HCEC 1CT (cell line): ENCODE measurements at regions not wholly inside any gene's neighbourhood (a gene's known extent, or its start where the extent isn't known, plus 50 kb on each side); places are given as distances from the start of the nearest gene placed in this dataset.
"Not testable (repeated sequence)": the region's sequence is repeated elsewhere in the genome, so short reads cannot be mapped to it uniquely, and the experiment has no call there.

Source experiments
- DNase-seq: peaks from one replicate; pipeline ENCODE4 v3.0.0-alpha.2; 2017

- DNase-seq, result no peak
Observed at GRCh38 chr10:121338206-121338980, 259.9 kb downstream of the FGFR2 start.

- no peak for DNase-seq
Observed at GRCh38 chr10:121339114-121339513, 259.1 kb downstream of the FGFR2 start.

GRCh38 chr10:121340271-121340831 is 257.9 kb downstream of the FGFR2 start:
- no peak for DNase-seq

DNA sequence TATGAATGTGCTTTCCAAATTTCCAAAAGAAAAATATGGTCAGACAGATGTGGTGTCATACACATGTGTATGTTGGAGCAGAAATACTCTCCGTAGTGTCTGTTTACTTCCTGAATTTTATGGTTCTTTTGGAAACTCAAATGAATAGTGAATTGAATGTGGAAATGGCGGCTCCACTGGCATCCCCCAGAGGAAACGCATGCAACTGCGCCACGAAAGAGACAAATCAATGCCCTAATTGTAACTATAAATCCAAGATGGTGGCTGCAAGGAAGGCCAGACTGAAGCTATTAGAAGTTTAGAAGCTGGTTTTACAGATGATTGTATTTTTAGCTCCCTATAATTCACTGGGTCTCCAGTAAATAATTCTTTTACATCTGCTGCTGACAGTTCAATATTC is 246.7 kb downstream of the FGFR2 start:
- DNase-seq, result no peak

DNA sequence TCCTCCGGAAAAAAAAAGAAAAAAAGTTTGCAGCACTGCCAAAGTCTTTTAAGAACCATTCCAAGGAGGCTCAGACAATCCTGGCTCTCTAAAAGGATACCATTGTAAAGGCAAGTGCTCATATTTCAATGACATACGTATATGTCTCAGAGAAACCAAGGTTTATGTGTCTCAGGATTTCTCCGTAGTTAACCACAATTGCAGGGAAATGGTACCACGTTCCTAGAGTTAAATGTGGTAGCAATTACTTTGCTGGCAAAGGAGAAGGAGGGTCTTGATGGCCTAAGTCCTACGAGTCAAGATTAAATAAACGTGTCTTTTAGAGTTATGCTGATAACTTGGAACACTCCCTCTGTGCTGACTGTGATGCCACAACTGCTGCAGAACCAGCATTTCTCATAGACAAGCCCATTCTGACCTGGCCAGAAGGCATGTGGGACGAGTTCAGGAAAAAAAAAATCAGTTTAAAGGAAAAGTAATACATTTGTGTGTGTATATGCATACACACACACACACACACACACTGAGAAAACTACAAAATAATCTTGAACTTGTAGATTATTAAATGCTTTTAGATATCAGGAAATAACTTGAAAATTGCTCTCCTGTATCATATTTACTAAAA is 245.9 kb downstream of the FGFR2 start:
- DNase-seq, result no peak

GRCh38 chr10:121355161-121355560 is 243.1 kb downstream of the FGFR2 start:
- no peak for DNase-seq

DNA sequence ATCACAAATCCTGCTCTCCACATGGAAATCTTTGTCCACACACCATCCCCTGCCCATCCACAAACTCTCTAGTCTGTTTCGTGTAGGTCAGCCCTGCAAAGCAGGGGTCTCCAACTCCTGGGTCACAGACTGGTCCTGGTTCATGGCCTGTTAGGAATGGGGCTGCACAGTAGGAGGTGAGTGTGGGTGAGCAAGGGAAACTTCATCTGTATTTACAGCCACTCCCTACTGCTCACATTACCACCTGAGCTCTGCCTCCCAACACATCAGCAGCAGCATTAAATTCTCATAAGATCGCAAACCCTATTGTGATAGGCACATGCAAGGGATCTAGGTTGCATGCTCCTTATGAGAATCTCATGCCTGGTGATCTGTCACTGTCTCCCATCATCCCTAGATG is 242.1 kb downstream of the FGFR2 start:
- DNase-seq, result no peak

DNA sequence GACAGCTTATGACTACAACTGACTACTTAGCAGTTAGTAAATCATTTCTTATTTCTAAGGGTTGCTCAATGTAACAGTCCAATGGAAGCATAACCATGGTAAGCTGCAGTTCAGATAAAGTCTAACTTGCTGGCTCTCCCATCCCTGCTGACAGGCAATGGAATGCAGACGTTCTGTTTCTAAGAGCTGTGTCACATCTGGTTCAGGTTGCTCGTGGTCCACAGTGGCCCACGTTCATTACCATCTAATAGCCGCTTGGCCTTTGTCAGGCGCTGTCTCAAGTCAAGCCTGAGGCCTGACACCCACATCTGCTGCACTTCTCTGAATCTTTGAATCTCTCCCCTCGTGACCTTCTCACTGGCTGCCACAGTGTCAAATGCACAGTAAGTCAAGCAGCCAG is 240.8 kb downstream of the FGFR2 start:
- no peak for DNase-seq

DNA sequence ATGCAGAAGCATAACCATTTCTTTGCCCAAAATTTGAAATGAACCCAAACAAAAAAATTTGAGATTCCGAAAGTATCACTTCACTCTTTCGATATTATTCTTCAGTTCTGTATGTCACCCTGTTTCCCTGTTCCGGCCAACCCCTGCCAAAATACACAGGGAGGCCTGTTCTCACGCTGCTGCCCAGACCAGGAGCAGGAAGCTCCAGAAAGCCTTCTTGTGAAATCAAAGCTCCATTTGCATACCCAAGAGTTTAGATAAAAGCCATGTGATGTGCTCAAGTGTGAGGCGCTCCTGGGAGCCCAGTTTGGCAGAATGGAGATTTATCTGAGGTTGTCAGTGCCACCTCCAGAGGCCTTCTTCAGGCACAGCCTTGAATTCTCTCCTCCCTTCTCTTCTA is 236.2 kb downstream of the FGFR2 start:
- DNase-seq, result no peak

DNA sequence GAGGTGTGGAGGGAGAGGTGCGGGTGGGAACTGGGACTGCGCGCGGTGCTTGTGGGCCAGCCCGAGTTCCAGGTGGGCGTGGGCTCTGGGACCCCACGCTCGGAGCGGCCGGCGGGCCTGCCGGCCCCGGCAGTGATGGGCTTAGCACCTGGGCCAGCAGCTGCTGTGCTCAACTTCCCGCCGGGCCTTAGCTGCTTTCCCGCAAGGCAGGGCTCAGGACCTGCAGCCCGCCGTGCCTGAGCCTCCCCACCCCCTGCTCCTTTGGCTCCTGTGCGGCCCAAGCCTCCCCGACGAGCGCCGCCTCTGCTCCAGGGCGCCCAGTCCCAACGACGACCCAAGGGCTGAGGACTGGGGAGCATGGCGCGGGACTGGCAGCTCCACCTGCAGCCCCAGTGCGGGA is 232.7 kb downstream of the FGFR2 start:
- DNase-seq, result no peak

DNA sequence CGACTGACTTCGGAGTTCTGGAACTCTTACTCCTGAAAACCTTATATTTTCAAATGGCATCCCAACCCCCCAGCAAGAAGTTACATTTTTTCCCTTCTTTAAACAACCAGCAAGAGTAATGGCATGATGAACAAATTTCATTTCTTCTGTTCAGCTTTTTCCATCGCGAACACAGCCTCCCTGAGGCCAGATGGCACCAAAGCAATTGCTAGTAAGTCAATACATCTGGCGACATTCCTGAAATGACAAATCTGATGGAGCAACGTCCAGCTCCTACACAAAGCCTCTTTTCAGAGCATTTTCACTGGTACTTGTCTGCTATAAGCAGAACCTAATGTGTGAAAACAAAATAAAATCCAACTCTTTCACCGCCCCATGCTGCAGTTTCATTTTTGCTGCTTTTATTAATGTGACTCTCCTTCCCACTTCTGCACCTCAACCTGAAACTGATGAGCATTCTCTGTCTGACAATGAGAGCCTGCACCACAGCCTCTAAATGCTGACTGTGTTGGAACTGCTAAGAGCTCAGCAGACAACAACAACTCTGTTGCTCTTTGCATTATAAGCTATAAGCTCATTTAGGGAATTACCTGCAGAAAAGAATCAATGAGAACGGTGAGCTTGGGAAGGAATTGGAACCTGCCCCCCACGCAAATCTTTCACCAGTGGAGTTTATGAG is 229.8 kb downstream of the FGFR2 start:
- no peak for DNase-seq

DNA sequence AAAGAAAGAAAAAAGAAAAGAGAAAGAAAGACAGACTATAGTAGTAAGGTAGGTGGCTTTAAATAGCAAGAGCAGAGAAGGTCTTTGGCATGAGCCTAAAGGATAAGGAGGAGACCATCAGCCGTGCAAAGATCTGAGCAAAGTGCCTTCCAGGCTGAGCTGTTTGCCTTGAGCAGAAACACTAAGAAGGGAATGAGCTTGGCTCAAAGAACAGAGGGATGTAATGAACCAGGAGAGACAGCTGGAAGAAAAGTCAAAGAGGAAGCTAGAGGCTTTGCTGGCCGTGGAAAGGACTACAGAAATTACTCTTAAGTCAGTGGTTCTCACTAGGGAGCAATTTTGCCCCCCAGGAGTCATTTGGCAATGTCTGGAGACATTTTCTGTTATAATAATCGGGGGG is 228.6 kb downstream of the FGFR2 start:
- no peak for DNase-seq

DNA sequence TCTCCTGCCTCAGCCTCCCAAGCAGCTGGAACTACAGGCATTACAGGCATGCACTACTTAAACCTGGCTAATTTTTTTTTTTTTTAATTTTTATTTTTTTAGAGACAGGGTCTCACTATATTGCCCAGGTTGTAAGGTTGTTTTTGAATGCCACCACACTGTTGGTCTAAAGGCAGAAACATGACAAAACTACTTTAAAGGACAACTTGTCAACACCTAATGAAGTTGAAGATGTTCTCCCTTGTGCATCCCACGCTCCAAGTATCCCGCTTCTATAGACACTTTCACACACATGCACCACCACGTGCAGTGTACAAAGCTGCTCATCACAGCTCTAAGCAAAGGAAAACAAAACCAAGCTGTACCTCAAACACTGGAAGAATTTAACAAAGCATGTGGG is 226.4 kb downstream of the FGFR2 start:
- DNase-seq, result no peak

GRCh38 chr10:121373411-121373810 is 224.8 kb downstream of the FGFR2 start:
- DNase-seq, result no peak

- no peak for DNase-seq
Observed at GRCh38 chr10:121374121-121374520, 224.1 kb downstream of the FGFR2 start.

DNA sequence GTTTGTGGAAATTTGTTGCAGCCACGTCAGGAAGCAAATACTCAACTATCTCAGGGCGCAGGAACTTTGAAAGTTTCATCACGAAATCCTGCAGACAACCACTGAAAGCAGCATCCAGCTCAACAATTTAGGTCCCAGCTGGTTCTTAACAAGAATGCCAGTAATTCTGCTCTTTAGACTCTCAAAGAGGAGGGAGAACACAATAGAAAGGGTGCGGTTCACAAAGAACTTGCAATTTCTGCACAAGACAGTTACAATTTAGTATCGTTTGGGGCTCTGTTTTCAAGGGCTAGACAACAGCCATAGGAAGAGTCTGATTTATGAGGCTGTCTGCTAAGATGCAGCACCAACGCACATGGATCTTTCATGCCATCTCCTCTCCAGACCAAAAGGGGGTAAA is 223.1 kb downstream of the FGFR2 start:
- DNase-seq, result no peak

DNA sequence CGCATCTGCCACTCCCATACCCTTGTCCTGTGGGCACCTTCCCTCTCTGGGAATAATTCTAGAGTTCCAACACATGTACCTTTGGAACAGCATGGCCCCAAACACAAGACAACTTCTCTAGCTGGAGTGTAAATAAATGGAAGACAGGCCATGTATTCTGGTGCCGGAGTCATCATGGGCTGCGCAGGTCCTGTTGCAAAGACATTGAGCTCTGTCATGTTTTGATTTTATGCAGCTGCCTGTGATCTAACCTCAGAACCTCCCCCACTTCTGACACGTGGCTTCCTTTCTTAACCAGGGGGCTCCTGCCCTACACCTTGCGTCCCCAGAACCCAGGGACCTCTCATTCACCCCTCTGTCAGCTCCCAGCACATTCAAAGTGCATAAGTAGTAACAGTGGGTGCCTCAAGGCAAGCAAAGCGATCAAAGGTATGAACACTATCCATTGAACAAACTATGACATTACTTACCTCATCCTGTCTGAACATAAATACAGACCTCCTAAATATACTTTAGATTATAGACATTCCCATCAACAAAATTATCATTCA is 219.9 kb downstream of the FGFR2 start:
- DNase-seq, result no peak

GRCh38 chr10:121379013-121379412 is 219.2 kb downstream of the FGFR2 start:
- no peak for DNase-seq

DNA sequence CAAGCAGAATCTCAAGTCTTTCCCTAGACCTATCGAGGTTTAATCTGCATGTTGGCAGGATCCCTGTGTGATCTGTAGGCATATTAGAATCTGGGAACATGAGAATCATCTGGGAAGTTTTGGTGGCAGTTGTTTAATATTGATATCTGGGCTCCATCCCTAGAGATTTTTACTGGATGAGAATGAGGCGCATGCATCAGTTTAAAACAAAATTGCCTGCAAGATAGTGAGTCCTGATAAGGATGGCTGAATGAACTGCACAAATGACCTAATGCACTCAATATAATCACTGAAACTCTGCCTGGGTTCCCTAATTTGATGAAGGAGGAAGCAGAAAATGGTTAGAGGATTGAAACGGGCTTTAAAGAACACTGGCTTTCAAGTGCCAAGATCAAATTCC is 218.0 kb downstream of the FGFR2 start:
- DNase-seq, result no peak

DNA sequence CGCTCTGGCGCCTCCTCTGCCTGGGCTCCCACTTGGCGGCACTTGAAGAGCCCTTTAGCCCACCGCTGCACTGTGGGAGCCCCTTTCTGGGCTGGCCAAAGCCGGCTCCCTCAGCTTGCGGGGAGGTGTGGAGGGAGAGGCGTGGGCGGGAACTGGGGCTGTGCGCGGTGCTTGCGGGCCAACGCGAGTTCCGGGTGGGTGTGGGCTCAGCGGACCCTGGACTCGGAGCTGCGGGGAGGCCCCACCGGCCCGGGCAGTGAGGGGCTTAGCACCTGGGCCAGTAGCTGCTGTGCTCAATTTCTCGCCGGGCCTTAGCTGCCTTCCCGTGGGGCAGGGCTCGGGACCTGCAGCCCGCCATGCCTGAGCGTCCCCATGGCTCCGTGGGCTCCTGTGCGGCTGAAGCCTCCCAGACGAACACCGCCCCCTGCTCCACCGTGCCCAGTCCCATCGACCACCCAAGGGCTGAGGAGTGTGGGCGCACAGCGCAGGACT is 216.2 kb downstream of the FGFR2 start:
- DNase-seq, result not testable (repeated sequence)

DNA sequence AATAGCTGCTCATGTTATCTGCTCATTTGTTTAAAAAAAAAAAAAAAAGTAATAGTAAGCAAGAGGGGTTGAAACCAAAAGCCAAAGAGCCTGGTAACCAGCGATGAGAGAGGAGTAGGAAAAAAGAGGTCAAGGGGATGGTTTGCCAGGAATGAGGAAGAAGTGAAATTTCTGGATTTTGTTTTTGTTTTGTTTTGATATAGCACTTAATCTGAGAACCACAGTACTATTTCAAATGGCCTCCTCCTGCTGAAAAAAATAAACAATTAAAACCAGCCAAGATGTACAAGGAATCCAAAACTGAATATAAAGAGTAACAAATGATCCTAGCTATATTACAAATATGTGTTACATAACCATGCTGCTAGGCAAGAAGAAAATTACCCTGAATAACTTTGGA is 213.1 kb downstream of the FGFR2 start:
- DNase-seq, result no peak

GRCh38 chr10:121392657-121393056 is 205.6 kb downstream of the FGFR2 start:
- no peak for DNase-seq

DNA sequence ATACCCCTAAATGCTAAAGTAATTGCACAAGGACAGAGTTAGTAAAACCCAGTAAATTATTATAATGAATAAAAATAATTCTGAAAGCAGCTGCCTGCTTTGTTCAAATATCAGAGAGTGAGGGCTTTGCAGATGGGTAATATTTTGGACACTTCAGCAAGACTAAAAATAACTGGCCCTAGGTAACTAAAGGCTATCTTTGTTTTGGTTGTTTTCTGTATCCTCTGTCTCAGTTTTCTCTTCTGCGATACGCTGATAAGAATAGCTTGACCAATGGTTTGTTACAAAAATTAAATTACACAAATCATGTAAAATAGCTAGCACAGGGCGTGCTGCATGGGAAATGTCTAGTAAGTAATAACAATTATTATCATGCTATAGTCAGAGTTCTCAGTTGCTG is 204.7 kb downstream of the FGFR2 start:
- no peak for DNase-seq
